HG03139 (cell line): ENCODE measurements at regions not wholly inside any gene's neighbourhood (a gene's known extent, or its start where the extent isn't known, plus 50 kb on each side); places are given as distances from the start of the nearest gene placed in this dataset.
A peak's percentile ranks its signal among the peaks of the same experiment; 100 is the strongest.

Source experiments
- ATAC-seq: cut with Tn5 transposase; IDR thresholded peaks from one replicate; pipeline ENCODE4 v1.9.1; 2021; ENCODE audit not compliant: unreplicated experiment

DNA sequence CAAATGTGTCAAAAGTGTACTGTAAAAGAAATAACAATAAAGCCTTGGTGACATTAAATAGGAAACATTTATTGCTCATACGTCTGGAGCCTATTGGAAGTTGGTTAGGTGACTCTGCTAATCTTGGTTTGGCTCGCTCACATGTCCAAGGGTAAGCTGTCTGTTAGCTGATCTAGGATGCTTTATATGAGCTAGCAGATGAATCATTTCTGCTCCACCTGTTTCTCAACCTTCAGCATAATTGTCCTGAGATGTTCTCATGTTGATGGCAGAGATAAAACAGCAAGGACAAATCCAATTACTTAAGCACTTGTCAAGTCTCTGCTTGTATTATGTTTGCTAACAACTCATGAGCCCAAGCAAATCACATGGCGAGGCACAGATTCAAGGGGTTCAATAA, 56.0 kb upstream of the CD53 start:
- no peak for ATAC-seq

DNA sequence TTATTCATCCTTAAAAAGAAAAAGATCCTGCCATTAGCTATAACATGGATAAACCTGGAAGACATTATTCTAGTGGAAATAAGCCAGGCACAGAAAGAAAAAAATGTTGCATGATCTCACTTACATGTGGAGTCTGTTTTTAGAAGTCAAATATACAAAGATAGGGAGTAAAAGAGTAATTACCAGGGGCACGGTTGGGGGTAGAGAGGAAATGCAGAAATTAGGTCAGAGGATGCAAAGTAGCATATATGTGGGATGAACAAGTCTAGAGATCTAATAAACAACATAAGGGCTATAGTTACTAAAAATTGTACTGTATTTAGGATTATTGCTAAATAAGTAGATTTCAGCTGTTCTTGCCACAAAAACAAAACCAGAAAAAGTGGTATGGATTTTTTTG, 61.4 kb upstream of the CD53 start:
- ATAC-seq = no peak

DNA sequence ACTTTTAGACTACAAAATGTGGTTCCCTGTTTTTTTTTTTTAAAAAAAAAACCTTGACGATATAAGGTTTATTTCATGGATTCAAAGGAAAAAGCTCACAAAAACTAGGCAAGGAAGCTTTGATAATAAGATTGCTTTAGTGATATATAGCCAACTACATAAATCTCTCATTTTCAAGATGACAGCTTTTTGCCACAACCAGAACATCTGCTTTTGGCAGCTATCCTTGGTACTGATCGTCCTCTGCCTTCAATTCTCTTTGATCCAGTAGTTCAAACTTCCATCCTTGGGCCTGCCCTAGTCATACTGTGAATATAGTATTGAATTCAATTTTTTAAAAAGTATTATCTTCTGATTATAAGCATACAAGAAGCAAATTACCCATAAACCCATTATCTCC, 72.9 kb upstream of the CD53 start:
- ATAC-seq = no peak

DNA sequence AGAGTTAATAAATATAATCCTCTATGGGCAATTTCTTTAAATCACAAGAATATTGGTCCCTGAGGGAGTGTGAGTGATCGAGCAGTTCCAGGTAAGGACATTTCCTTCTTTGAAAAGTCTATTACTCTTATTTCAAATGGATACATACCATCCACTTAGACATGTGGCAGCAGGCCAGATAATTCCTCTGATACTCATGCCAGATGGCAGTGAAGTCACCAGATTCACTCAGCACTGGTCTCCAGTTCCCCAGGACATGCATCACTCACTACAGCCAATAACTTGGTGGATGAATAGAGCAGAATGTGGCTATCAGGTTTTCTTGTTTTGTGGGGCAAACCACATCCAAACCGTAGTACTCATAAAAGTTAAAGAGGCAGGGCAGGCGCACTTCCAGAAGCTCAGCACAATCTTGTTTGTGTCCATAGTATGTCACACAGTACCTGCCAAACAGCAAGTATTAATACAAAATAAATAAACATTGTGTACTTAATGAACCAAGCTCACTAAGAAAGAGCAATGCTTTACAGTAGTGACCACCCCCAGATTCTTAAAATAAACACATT, 74.2 kb upstream of the CD53 start:
- ATAC-seq = no peak

DNA sequence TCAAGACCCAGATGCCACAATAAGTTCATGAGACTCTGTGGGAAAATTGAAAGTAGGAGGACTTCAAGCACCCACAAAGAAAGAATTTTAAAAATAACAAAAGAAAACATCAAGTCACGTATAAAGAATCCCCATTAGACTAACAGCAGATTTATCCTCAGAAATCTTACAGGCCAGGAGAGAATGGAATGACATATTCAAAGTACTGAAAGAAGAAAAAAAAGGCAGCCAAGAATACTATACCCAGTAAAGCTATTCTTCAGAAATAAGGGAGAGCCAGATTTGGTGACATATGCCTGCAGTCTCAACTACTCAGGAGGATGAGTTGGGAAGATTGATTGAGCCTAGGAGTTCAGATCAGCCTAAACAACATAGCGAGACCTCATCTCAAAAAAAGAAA, 84.3 kb upstream of the CD53 start:
- ATAC-seq = no peak

DNA sequence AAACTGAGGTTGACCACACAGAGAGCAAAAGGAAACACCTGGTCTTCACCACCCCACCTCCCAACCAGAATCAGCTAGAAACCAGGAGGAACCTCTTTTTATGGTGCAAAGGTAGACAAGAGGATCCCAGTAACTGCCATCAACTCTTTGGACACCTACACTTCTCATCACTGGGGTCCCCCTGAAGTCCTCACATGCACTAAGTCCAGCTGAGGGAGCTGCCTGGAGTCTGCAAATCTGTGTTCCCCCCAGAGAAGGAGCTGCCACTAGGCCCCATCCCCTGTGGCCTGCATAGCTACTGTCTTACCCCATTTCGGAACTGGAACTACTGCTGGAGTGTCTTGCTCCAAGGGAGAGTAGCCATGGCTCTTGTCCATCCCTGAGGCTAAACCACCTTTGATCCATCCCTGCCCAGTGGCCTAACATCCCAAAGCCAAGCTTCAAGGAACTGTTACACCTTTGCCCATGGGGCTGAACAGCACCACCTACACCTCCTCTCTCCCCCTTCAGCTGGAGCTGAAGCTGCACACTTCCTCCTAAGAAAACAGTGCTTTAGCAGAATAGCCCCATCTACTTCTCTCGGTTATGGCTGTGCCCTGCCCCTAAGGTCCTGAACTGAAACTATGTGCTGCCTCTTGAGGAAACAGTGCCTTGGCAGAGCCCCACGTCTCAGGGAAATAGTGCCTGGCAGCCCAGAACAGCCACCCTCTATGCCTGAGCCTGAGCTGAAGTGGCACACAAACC, 85.4 kb upstream of the CD53 start:
- ATAC-seq = peak; percentile 75

DNA sequence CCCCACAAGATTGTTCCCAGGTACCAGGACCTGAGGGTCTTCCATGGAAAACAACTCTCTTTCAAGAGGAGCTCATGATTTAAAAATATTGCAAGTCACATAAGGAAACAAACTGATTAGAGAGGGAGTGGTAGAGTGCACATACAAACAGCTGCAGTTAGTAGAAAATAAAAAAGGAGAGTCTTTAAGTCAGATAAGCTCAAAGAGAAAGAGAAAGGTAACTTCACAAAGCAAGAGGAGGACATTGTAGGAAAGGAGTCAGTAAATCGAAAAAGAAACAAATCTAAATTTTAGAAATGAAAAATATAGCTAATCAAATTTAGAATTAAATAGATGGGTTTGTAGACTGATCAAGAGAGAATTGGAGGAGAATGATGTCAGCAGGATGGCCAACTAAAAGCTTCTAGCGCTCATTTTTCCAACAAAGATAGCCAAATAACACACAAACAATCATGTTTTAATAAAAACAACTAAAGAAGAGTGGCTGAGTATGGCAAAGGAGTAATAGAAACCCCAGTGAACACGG, 86.1 kb upstream of the CD53 start:
- ATAC-seq = no peak

DNA sequence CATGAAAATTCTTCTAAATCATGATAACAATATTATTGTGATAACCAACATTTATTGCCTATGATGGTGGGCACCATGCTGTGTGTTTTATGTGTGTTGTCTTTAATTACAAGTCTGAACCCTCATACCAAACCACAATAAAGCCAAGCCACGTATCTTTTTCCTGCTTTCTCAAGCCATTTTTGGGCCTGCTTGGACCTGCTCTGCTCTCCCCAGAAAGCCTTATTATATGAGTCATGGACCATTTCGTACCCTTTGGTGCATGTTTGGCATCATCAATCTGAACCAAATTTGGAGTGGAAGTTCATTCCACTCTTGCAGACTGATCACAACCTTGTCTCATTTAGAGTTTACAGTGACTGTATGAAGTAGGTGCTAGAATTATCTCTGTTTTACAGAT, 87.3 kb upstream of the CD53 start:
- ATAC-seq = no peak

DNA sequence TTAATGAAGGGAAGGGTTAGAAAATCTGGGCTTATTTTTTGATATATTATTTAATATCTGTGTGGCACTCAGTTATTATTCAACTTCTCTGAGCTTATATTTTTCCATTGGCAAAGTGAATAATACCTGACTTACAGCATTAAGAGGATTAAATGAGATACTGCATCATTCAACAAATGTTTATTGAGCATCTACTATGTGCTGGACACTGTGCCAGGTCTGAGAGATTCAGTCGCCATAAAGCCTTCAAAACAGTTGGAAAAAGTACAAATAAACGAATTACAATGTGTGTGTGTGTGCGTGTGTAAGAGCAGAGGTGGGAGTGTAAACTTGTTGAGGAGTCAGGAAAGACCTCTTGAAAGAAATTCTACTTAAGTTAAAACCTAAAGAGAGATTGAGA, 87.9 kb upstream of the CD53 start:
- no peak for ATAC-seq

DNA sequence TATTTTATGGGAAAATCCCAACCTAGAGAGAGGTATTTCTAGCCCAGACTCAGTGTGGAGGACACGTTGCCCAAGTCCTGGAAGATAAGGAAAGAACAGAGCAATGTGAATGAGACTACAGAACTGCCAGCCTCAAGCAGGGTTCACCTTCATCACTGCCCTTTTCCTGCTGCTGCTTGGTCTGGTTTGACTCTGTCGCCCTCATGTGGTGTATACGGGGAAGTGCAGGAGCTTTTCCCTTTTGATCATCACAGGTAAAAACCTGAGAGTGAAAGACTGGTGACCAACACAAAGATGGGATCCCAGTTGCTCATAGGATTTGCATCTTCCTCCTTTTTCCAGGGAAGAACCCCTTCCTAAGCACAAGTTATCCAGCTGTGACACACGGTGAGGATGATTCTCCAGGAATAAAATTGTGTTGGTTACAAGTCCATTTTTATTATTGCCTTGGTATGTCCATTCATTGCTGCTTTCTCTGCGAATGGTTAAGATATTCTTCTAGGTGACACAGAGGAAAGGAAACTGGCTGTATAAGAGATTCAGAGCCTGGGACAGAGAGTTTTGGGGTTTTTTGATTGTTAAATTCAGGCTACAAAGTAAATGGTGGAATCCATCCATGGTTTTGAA, 89.5 kb upstream of the CD53 start:
- no peak for ATAC-seq

DNA sequence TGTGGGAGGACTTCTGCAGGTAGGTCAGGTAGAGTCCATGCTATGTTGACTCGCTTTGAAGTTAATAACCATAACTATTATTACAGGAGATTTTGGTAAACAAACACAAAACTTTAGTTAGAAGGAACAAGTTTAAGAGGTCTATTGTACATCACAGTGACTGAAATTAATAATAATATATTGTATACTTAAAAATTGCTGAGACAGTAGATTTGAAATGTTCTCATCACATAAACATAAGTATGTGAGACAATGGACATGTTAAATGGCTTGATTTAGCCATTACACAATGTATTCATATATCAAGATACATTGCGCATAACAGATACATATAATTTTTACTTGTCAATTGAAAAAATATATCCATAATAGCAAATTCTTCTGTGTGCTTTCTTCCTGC, 91.4 kb upstream of the CD53 start:
- ATAC-seq = no peak

DNA sequence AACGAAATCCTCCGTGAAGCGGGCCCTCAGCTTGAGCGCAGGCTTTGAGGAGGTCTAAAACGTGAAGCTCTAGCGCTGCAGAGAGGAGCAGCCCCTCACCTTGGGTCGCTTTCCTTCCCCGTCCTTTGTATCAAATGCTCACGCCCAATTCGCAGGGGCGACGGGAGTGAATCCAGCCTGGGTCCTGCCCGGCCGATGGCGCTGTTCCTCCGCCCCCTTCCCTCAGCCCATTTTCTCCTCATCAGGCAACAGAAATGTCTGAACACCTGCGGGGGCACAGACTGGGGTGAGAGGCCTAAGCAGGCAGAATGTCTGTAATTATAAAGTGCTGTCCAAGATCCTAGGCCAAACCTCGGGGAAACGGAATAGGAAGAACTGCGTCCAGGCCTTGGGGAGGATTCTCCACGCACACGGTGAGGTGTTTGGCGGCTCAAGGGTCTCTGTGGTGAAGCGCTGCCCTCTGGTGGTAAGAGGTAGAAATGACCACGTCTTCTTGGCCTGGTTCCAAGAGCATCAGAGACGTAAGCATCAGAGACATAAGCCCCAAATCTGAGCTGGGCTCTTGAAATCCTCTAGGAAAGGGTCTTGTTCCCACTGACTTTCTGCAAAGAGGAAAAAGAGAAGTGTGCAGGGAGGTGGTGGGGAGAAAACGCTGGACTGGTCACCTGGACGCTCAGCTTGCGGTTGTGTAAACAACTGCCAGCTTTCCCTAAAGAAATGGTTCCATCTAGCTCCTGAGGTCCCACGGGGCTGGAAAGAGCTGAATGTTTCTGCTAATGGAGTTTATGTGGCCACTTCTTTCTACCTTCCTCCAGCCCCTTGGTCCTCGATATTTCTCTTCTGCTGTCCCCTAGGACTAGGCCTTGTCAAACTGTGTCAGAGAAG, 92.1 kb upstream of the CD53 start:
- no peak for ATAC-seq

DNA sequence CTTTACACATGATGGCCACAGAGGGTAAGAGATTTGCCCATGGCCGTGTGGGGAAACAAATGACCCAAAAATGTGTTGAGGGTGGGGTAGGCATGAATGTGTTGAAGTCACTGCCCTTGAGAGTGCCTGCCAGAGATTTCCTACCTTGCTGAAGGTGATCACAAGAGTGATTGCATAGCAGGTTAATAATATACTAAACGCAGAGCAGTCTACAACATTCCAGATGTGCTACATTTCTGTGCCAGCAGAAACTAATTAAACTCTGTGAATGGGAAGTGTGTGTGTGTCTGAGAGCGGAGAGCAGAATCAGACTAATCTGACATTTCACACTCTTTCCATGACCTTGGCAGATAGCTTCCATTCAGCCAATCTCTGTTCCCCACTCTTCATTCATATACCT, 93.3 kb upstream of the CD53 start:
- ATAC-seq = no peak

DNA sequence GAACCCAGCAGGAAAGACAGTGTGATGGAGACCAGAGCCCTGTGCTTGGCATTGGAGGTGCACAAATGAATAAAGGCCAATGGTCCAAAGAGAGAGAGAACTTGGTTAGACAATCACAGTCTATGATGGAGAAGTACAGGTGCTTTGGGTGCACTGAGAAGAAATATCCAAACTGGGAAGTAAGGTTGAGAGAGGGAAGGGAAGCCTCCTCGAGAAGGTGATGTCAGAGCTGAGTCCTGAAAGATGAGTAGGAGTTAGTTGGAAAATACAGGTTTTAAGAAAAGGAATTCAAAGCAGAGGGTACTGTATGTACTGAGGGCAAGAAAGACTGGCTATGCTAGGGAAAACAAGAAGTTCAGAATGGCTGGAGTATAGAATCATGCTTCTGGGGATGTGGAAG, 94.1 kb upstream of the CD53 start:
- ATAC-seq = no peak

DNA sequence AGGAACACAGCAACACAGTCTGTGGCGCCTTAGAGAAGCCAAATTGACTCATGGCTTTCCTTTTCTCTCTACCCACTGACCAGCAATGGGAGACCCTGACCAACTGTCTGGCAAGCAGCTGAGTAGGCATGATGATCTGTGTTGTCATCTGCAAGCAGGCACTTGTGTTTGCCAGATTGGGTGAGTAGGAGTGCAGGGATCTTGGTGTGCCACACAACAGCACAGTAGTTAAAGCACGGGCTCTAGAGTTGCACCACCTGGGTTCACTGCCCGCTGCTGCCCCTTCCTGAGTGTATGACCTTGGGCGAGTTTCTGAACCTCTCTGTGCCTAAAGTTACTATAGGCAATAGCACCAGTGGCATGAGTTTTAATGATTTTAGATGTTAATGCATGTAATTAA, 95.7 kb upstream of the CD53 start:
- no peak for ATAC-seq

DNA sequence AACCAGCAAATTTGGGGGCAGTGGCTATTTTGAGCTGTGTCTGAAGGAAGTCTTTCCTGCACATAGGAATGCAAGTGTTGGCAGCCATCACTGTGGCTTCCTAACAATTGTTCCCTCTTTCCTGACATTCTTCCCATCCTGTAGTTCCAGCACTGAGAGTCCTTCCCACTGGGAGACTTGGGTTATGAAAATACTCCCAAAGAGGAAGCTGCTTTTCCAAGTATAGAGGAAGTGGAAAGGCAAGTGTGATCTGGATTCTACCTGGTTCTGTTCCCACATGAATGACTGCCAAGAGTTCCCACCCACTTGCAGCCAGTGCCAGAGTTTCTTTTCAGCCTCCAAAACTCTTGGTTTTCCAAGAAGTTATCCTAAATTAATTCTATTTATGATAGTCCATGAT, 98.5 kb upstream of the CD53 start:
- ATAC-seq = no peak

DNA sequence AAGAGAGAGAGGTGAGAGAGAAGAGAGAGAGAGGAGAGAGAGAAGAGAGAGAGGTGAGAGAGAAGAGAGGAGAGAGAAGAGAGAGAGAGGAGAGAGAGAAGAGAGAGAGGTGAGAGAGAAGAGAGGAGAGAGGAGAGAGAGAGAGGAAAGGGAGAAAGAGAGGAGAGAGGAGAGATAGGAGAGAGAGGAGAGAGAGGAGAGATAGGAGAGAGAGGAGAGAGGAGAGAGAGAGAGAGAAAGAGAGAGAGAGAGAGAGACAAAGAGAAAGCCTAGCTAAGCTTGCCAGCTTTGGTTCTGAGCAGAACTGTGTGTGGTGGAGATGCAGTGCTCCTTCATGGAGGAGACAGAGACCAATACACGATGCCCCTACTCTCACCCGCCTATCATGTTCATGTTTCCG, 99.1 kb upstream of the KCNA3 start:
- ATAC-seq = no peak

DNA sequence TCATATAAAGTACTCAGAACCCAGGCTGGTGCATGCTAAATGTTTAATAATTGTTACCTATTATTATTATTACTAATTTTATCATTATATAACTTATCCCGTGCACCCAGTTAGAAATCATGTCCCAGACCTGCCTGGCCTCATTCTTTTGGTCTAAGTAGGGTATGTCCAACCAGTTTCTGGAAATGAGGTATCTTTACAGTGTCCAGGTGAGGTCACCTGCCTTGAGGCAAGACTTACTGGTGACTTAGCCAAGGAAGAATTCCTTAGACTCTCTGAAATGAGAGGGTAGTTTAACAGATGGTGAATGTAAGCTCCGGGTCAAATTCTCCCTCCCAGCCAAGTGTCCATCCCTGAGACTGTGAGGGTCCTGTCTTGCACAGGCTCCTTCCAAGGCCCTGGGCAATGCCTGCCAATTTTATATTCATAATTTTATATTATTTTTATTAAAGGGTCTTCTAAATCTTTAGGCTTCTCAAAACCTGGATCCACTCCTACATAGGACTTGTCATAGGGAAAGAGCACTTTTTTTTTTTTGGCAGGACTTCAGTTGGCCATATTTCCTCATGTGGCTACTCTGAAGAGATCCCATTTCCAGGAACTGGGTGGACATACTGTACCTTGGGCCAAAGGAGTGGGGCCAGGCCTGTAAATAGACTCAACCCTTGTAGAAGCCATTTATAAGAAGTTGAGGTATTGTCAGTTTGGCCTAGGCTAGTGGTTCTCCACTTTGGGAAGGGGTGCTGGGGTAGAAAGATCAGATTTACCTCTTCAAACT, 96.7 kb upstream of the KCNA3 start:
- ATAC-seq = no peak

DNA sequence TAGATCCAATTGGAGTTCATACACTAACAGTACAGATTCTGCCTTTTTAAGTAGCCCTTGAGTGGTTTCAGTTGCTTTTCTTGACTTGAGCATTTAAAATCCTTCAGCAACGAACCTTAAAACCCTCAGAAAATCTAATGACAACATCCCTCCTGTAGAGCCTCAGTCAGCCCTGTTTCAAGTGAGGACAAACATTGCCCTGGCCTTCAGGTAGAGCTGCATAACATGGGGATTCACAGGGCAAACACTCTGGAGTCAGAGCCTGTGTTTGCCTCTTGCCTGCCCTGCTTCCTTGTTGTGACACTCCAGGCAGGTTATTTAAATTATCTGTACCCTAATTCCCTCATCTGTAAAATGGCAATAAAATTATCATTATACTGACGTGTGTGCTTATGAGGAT, 96.1 kb upstream of the KCNA3 start:
- ATAC-seq = no peak

DNA sequence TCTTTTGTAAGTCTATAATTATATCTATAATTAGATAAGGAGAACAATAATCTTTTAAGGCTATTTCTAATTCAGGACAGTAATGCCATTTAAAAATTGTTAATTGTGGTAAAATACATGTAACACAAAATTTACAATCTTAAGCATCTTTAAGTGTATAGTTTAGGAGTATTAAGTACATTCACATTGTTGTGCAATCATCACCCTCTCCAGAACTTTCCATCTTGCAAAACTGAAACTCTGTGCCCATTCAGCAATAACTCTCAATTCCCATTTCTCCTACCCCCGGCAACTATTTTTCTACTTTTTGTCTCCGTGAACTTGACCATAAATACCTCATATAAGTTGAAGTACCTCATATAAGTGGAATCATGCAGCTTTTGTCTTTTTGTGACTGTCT, 93.9 kb upstream of the KCNA3 start:
- ATAC-seq = no peak

DNA sequence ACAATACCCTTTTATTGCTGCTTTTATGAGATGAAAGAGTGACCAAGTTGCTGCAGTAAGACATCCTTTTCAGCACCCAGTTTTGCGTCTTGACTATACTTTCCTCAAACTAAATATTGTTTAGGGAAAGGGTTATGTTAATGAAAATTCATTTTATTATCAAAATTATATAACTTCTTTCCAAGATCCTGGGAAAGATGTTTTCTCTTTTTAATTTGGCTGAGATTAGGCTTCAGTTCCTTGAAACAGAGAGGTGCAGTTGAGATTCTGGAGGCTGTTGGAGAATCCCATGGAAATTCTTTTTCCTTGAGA, 91.6 kb upstream of the KCNA3 start:
- ATAC-seq = no peak
